Fibroblast of skin of back (primary cell): ENCODE measurements at regions not wholly inside any gene's neighbourhood (a gene's known extent, or its start where the extent isn't known, plus 50 kb on each side); places are given as distances from the start of the nearest gene placed in this dataset.

Experiments used
- DNase-seq: peaks from one replicate; pipeline ENCODE4 v3.0.0-alpha.2; 2013

DNA sequence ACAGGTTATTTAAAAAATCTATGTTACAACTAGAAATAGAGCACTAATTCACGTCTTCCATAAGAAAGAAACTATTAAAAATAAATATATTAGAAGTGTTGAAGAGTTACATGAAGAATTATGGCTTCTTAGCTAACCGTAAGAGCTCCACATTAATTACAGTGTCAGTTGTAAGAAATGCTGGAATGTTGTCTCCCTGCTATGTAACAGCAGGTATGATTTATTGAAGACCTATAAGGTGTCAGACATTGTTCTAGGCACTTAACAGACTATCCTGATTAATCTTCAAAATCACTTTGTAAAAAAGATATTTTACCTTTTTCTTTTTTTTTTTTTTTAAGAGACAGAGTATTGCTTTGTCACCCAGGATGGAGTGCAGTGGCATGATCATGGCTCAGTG is 75.8 kb upstream of the NEBL start:
- no peak for DNase-seq

DNA sequence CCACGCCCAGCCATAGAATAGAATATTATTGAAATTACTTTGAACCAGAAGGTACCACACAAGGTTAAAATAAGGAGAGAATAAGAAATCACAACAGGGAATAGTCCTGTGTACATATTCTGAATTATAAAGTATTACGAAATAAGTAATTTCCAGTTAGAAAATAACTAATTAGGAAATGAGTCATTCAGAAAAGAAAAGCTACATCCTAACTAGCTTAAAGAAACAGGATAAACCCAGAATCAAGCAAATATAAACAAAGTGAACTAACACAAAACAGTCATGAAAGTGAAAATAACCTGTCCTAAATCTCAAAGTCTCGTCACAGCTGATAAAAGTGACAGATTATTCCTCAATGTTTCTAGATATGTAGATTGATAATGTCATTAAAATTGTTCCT is 74.8 kb upstream of the NEBL start:
- DNase-seq = no peak

DNA sequence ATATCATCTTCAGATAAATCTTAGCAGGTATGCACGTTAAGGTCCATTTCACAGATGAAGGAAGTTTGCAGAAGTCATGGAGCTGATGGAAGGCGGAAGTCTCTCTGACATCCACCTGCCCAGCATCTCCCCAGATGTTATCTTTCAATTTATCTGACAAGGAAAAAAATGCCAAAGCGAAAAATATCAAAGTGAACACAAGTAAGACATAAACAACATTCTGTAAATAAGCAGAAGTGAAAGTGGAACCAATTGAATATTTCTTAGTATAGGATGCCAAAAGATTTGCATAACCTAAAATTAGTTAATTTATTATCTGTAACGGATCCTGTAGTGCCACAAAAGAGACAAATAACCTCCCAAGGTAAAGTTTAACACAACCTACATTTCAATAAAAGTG is 73.6 kb upstream of the NEBL start:
- DNase-seq = no peak

DNA sequence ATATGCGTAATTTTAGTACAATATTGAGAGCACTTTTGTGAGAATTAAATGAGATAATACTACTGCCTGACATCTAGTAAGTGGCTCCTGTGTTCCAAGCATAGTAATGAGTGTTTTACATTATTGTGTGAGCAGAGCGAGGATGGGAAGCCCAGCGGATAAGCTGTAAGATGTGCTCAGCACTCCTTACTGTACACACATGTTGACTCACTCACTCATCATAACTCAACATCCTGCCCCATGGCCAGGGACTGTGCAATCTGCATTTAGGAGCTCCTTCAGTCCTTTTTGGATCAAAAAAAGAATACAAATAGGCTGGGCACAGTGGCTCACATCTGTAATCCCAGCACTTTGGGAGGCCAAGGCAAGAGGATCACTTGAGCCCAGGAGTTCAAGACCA is 72.9 kb upstream of the NEBL start:
- peak; percentile 42 for DNase-seq

- DNase-seq = no peak
Observed at GRCh38 chr10:20966426-20966825, 69.3 kb upstream of the NEBL start.

DNA sequence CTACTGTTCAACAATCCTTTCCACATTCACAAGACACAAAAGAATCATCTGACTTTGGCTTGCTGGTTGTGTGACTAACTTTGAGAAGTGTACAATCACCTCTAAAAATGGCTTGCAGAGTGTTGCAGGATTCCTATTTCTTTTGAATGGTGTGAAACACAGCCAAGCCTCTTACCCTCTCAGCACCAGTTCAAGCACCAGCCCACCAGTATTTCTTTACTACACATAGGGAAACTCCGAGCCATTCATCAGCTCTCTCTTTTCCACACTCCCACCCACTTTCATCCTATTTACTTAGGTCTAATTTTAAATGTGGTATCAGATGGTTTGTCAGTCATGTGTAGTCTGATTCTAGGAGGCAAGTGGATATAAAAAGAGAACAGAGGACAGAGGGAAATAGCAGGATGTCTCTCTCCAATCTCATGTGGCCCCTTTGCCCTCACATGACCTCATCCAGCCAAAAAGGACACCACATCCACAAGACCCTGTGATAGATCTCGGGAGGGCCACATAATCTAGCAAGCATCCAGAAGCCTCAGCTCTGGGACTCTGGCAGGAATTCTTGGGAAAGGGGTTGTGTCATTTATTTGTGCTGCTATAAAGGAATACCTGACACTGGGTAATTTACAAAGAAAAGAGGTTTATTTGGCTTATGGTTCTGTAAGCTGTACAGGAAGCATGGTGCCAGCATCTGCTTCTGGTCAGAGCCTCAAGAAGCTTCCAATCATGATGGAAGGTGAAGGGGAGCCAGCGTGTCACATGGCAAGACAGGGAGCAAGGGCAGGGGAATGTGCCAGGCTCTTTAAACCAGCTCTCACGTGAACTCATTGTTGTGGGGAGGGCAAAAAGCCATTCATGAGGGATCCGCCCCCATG is 66.8 kb upstream of the NEBL start:
- no peak for DNase-seq

GRCh38 chr10:20963056-20963455 is 65.9 kb upstream of the NEBL start:
- DNase-seq = no peak

DNA sequence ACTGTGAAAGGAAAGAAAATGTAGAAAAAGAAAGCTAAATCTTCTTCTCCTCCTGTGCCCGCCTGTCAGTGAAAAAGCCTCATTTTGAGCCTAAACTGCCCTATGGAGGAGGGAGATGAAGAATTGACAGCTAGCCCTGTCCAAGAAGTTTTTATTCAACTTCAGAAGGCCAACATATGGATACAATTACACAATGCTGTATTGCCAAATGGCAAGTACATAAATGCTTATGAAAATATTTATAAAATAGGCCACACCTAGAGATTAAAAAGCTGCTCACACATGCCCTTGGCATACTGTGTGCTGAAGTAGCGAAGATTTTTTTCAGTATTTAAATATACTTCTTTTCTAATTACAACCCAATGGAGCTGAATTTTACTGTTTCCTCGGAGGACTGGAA is 65.1 kb upstream of the NEBL start:
- no peak for DNase-seq

- DNase-seq = no peak
Observed at GRCh38 chr10:20959242-20959641, 62.1 kb upstream of the NEBL start.

DNA sequence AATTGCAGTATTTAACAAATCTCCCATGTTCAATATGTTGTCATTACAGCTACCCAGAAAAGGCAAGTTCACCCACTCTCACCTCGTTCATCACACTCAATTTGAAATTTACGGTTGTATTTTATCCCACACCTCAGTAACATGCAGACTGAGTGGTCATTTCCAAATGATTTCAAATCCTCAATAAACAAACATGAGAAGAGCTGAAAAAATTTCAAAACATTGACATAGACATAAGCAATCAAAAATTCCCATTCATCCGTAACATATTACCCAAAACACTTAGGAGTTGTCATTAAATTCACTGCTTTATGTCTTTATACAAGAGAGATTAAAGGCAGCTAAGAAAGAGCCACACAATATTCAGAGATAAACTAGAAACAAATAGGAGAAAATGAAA is 61.7 kb upstream of the NEBL start:
- DNase-seq = no peak

GRCh38 chr10:20958225-20958624 is 61.1 kb upstream of the NEBL start:
- DNase-seq = no peak

DNA sequence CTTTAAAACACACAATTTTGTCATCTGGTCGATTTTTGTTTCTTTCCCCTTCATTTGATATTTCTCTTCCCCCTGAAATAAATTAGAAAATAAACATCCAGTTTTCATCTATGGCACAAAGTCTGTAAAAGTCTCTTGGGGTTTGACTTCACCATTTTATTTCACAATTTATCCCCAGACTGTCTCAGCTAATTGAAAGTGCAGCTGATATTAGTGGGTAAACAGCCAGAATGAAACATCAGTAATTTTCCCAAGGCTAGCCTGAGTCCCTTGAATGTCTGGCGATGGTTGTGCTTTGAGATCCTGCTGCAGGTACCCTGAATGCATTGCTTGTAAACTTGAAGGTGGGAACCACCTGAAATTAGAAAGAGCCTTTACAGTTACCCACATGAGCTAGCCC is 60.6 kb upstream of the NEBL start:
- DNase-seq = no peak

DNA sequence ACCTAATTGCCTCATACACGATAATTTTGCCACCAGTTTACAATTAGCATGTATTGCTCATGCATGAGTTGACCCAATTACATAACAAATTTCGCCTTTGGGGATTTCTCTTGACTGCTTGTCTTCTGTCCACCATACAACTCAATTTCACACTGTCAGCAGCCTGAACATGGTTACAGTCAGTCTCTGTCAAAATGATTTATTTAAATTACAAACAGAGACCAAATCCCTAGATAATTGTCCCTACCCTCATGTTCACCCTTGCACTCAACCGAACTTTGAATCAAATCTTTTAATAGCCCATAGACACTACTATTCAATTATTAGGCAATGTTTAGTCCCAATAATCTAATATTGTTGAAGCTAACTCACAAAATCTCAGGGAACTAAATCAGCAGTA is 59.7 kb upstream of the NEBL start:
- DNase-seq = no peak

GRCh38 chr10:20955355-20955893 is 58.3 kb upstream of the NEBL start:
- no peak for DNase-seq

- DNase-seq = no peak
Observed at GRCh38 chr10:20954519-20954918, 57.4 kb upstream of the NEBL start.

- no peak for DNase-seq
Observed at GRCh38 chr10:20953120-20953519, 56.0 kb upstream of the NEBL start.

DNA sequence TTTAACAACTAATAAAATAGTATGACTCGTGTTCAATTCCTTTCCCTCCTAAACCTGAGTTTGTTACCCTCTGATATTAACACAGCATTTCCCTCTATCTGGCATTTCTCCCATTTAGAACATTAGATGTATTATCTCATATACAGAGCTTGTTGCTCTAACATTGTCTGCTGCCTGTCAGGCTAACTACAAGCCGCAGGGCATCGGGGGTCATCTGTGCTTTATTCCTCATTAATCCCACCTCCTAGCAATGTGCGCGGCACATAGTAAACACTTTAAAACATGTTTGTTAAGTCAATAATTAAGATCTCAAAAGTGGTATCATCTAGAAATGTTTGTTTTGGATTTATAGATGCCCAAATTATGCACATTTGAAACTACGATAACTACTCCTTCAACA is 52.9 kb upstream of the NEBL start:
- no peak for DNase-seq

- no peak for DNase-seq
Observed at GRCh38 chr10:20948686-20949327, 51.7 kb upstream of the NEBL start.
